GM19328 (cell line): ENCODE measurements at regions not wholly inside any gene's neighbourhood (a gene's known extent, or its start where the extent isn't known, plus 50 kb on each side); places are given as distances from the start of the nearest gene placed in this dataset.
"Not testable (repeated sequence)": the region's sequence is repeated elsewhere in the genome, so short reads cannot be mapped to it uniquely, and the experiment has no call there.

Experiments
- ATAC-seq: cut with Tn5 transposase; IDR thresholded peaks from one replicate; pipeline ENCODE4 v1.9.1; 2021; ENCODE audit warnings: mild to moderate bottlenecking, moderate library complexity; ENCODE audit not compliant: unreplicated experiment

DNA sequence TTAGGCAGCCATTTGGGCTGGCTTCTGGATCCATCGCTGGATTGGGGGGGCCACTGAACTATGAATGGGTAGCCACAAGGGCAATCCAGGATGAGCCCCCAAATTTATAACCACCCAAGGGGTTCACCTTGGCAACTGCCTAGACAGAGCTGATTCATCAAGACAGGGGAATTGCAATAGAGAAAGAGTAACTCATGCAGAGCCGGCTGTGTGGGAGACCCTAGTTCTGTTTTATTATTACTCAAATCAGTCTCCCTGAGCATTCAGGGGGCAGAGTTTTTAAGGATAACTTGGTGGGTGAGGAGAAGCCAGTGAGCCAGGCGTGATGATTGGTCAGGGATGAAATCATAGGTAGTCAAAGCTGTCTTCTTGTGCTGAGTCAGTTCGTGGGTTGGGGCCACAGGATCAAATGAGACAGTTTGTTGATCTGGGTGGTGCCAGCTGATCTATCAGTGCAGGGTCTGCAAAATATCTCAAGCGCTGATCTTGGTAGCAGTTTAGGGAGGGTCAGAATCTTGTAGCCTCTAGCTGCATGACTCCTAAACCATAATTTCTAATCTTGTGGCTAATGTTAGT, 57.9 kb downstream of the DNAJB9 start:
- no peak for ATAC-seq

- no peak for ATAC-seq
Measured at GRCh38 chr7:108628678-108629077, 59.0 kb downstream of the DNAJB9 start.

DNA sequence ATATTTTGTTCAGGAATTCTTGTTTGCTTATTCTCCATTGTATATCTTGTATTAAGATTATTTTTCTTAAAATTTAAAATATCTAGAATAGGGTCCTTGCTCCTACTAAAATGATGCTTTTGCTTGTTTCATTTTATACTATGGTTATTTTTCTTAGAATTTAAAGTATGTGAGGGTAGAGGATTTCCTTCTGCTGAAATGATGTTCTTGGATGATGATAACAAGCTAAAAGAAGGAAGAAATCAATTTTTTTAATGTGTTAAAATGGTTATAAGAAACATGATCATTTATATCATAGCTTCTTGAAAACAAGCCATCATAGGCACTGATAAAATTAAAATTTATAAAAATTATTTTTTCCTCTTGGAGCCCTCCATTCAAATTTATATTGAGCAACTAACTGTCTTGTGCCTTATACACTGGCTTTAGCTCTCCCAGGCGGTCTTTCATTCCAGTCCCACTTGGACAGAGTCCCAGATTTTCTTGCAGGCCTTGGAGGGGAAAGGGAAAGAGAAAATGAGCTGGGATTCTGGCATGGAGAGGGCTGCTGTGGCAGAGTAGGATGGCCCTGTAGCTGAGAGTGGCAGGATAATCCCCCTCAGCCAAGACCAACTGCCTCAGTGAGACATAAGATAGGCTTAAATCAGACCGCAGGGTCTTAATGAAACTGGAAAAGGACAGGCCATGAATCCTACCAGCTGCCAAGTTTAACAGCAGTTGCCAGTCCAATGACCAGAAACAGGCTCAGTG, 60.2 kb downstream of the DNAJB9 start:
- no peak for ATAC-seq

- ATAC-seq, result no peak
Measured at GRCh38 chr7:108634036-108634435, 64.4 kb downstream of the DNAJB9 start.

DNA sequence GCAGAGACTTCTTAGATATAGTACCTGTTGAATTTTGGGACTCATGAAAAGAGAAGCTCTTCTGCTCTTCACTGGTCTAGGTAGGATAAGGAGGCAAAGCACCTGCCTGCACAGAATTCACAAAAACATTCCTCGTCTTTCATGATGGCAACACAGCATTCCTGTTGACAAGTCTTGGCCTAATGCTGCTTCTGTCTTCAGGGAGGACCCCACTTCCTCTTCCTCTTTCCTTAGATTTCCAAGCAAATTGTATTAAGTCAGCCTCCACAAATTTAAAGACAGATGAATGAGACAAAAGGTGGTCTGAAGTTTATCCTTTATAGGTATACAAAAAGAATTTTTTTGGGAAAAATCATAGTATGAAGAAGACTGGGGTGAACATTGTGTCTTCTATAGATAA, 64.9 kb downstream of the DNAJB9 start:
- ATAC-seq, result no peak

- ATAC-seq, result no peak
Measured at GRCh38 chr7:108637049-108637621, 67.5 kb downstream of the DNAJB9 start.

DNA sequence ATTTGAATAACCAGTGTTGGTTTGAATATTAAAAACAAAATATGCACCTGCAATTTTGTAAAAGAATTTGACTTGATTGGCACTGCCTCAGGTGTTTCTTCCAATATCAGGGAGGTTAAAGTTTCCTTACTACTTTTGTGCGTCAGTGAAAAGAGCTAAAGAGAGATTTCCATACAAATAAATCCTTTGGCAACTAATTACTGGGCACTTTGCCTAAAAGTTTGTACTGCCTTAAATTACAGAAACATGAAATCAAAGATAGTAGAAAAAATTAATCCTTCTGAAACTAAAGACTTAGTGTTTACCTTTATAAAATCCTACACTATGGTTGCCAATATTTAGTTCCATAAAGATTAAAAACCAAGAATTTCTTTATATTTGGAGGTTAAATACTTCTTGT, 72.5 kb downstream of the DNAJB9 start:
- no peak for ATAC-seq

DNA sequence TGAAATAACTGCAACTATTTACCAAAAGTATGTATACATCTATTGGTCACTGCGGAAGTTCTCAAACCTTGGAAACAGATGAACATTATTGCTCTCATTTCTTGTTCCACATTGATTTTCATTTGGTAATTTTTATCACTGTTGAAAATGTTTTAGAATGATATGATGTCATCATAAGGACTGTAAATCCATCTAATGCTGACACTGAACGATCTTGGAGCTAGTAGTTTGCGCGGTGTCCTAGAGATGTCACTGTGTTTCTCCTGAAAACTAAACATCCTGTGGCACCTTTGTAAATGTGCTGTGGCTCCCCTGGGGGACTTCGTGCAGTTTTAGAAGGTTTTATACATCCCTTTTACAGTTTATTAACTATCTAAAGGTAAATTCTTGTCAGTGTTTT, 73.5 kb downstream of the DNAJB9 start:
- no peak for ATAC-seq

GRCh38 chr7:108648989-108649388, 79.3 kb downstream of the DNAJB9 start:
- ATAC-seq, result no peak

- ATAC-seq, result no peak
Measured at GRCh38 chr7:108650467-108650866, 80.8 kb downstream of the DNAJB9 start.

- ATAC-seq, result no peak
Measured at GRCh38 chr7:108652886-108653285, 83.2 kb downstream of the DNAJB9 start.

- ATAC-seq, result no peak
Measured at GRCh38 chr7:108653526-108653925, 83.9 kb downstream of the DNAJB9 start.

GRCh38 chr7:108657140-108657726, 87.6 kb downstream of the DNAJB9 start:
- not testable (repeated sequence) for ATAC-seq

GRCh38 chr7:108659261-108659660, 89.6 kb downstream of the DNAJB9 start:
- ATAC-seq, result no peak

DNA sequence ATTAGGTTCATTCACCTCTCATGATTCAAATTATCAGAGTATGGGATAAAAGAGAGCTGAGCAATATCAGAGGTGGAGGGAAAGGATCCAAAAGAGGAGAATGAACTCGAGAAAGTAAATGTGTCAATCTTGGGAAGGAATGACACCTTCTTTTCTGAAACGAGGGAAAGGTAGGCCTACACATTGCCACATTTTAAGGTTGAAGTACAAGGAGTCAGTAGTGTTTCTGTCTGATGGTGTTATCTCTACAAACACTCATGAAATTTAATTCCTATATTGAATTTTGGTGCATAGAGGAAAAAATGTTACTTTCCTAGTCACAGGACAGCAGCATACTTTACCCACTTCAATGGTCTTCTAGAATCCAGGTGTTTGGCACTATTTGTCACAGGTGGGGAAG, 90.2 kb downstream of the DNAJB9 start:
- ATAC-seq, result no peak

- no peak for ATAC-seq
Measured at GRCh38 chr7:108660465-108660864, 90.8 kb downstream of the DNAJB9 start.

- ATAC-seq, result no peak
Measured at GRCh38 chr7:108662783-108663362, 93.2 kb downstream of the DNAJB9 start.

DNA sequence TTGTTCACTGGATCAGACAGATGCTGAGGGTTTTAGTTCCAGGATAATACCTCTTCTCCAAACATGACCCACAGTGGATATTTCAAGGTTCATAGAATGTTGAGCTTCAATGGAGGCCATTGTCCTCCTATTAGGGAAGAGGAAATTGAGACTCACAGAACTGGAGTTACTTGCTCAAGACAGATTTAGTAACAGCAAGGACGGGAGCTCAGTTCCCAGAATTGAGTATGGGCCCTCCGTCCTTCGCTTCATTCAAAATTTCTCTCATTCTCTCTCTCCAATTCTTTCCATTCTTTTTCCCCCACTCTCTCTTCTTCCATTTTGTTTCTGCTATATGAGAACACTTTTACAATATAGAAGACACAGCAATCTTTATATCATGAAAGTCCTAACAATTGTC, 94.0 kb downstream of the DNAJB9 start:
- ATAC-seq, result no peak

GRCh38 chr7:108667216-108667615, 97.5 kb downstream of the DNAJB9 start:
- ATAC-seq, result no peak

DNA sequence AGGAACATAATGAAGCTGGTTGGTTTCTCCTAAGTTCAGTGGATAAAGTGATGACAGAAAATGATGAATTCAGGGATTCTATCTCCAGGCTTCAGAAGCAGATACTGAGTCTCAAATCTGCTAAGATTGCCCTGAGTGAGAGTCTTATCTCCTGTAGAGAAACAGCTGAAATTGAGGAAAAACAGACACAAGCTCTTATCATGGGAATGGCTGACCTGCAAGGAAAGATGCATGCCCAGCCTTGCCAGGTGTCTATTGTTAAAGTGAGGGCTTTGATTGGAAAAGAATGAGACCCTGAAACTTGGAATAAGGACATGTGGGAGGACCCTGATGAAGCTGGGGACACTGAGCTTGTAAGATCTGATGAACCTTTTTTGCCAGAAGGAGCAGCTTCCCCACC, 100.3 kb downstream of the DNAJB9 start:
- no peak for ATAC-seq

DNA sequence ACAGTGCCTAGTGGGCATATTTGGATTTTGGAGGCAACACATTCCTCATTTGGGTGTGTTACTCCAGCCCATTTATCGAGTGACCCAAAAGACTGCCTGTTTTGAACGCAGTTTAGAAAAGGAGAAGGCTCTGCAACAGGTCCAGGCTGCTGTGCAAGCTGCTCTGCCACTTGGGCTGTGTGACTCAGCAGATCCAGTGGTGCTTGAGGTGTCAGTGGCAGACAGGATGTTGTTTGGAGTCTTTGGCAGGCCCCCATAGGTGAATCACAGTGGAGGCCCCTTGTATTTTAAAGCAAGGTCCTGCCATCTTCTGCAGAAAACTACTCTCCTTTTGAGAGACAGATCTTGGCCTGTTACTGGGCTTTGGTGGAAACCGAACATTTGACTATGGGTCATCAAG, 104.0 kb downstream of the DNAJB9 start:
- ATAC-seq, result not testable (repeated sequence)

DNA sequence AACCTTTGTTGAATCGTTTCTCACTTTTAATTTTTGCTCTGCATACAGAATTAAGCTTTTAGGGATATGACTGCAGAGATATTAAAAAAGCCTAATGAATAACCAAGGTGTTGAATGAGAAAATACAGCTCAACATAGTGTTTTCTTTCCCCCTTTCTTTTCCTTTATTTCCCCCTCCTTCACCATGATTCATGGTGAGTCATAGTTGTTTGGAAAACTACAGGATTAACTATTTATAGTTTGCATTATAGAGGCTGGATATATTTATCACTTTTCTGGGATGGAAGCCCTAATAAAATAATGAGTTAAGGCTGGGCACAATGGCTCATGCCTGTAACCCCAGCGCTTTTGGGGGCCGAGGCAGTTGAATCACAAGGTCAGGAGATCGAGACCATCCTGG, 115.0 kb downstream of the DNAJB9 start:
- no peak for ATAC-seq
